ENCODE measurements at regions not wholly inside any gene's neighbourhood (a gene's known extent, or its start where the extent isn't known, plus 50 kb on each side); places are given as distances from the start of the nearest gene placed in this dataset.

- Mint-ChIP-seq H3K4me3 (ENCODE audit: unreplicated experiment) (no peak overlapping the region), H3K9me3 (ENCODE audit: low read depth) (peaks cover 22% of the 10 kb centered on the region), H3K27ac (ENCODE audit: unreplicated experiment) (peak overlapping the region; percentile 83), H3K27me3 (ENCODE audit: low read depth) (no peaks in the 10 kb centered on the region), H3K36me3 (ENCODE audit: low read depth) (no peaks in the 10 kb centered on the region), H3K4me1 (ENCODE audit: low read depth) (peaks cover 5% of the 10 kb centered on the region)
- TF ChIP-seq CTCF (IDR thresholded peaks at IDR 0.05): no peak
- no peak for DNase-seq (ENCODE audit: low spot score)
Measured at GRCh38 chr2:122390406-122390805, 635.0 kb downstream of the TSN start.

GRCh38 chr2:122391726-122392125 is 636.3 kb downstream of the TSN start:
- Mint-ChIP-seq H3K27ac (ENCODE audit: unreplicated experiment) (no peak overlapping the region), H3K36me3 (ENCODE audit: low read depth) (no peaks in the 10 kb centered on the region), H3K27me3 (ENCODE audit: low read depth) (no peaks in the 10 kb centered on the region), H3K4me3 (ENCODE audit: unreplicated experiment) (no peak overlapping the region), H3K9me3 (ENCODE audit: low read depth) (peaks cover 22% of the 10 kb centered on the region), H3K4me1 (ENCODE audit: low read depth) (peaks cover 5% of the 10 kb centered on the region)
- TF ChIP-seq CTCF (IDR thresholded peaks at IDR 0.05): no peak
- DNase-seq (ENCODE audit: low spot score): no peak

- Mint-ChIP-seq H3K4me3 (ENCODE audit: unreplicated experiment) (no peak overlapping the region), H3K4me1 (ENCODE audit: low read depth) (peaks cover 1% of the 10 kb centered on the region), H3K9me3 (ENCODE audit: low read depth) (no peaks in the 10 kb centered on the region), H3K27me3 (ENCODE audit: low read depth) (no peaks in the 10 kb centered on the region), H3K36me3 (ENCODE audit: low read depth) (no peaks in the 10 kb centered on the region), H3K27ac (ENCODE audit: unreplicated experiment) (no peak overlapping the region)
- DNase-seq (ENCODE audit: low spot score): no peak
- no peak for TF ChIP-seq CTCF (IDR thresholded peaks at IDR 0.05)
Measured at GRCh38 chr2:122395687-122396086, 640.2 kb downstream of the TSN start.

GRCh38 chr2:122411231-122411630 is 655.8 kb downstream of the TSN start:
- DNase-seq (ENCODE audit: low spot score): no peak
- peaks cover 2% of the 10 kb centered on the region for H3K36me3 Mint-ChIP-seq (ENCODE audit: low read depth)
- peaks cover 12% of the 10 kb centered on the region for H3K9me3 Mint-ChIP-seq (ENCODE audit: low read depth)
- no peaks in the 10 kb centered on the region for H3K4me1 Mint-ChIP-seq (ENCODE audit: low read depth)
- no peak for TF ChIP-seq CTCF (IDR thresholded peaks at IDR 0.05)
- no peak overlapping the region for H3K4me3 Mint-ChIP-seq (ENCODE audit: unreplicated experiment)
- no peak overlapping the region for H3K27ac Mint-ChIP-seq (ENCODE audit: unreplicated experiment)
- H3K27me3 Mint-ChIP-seq (ENCODE audit: low read depth): peaks cover 3% of the 10 kb centered on the region

DNA sequence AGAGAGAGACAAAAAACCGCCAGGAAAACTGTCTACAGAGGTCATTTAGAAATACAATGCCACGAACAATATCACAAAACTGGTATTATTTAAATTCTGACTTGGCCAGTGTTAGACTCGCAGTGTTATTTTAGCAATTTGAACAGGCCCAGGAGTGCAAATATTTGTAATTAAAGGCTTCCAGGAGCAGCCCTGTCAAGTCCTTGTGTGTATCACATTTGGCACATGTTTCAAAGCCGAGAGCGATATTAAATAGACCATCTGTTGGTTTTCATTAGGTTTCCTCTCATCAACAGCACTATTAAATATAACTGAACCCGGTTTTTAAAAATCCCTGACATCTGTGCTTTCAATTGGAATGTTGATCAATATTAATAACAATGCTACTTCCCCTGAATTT is 656.9 kb downstream of the TSN start:
- peaks cover 2% of the 10 kb centered on the region for H3K36me3 Mint-ChIP-seq (ENCODE audit: low read depth)
- no peaks in the 10 kb centered on the region for H3K4me1 Mint-ChIP-seq (ENCODE audit: low read depth)
- peaks cover 12% of the 10 kb centered on the region for H3K9me3 Mint-ChIP-seq (ENCODE audit: low read depth)
- DNase-seq (ENCODE audit: low spot score): no peak
- no peak overlapping the region for H3K27ac Mint-ChIP-seq (ENCODE audit: unreplicated experiment)
- peaks cover 6% of the 10 kb centered on the region for H3K27me3 Mint-ChIP-seq (ENCODE audit: low read depth)
- no peak for TF ChIP-seq CTCF (IDR thresholded peaks at IDR 0.05)
- no peak overlapping the region for H3K4me3 Mint-ChIP-seq (ENCODE audit: unreplicated experiment)

Data from chondrocyte (in vitro differentiated cells).